ENCODE measurements at regions not wholly inside any gene's neighbourhood (a gene's known extent, or its start where the extent isn't known, plus 50 kb on each side); places are given as distances from the start of the nearest gene placed in this dataset.
"Not testable (repeated sequence)": the region's sequence is repeated elsewhere in the genome, so short reads cannot be mapped to it uniquely, and the experiment has no call there.

DNA sequence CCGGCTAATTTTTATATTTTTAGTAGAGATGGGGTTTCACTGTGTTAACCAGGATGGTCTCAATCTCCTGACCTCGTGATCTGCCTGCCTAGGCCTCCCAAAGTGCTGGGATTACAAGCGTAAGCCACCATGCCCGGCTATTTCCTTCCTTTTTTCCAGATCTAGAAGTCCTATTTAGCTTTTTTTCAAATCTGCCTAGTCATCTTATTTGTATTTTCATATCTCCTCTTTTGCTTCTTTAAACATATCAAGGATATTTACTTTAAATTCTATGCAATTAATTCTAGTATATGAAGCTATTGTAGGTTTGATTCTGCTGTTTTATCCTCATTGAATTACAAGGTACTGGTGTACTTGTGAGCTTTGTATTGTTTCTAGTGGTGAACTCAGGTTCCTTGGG is 119.1 kb downstream of the MACIR start:
- not testable (repeated sequence) for DNase-seq

DNA sequence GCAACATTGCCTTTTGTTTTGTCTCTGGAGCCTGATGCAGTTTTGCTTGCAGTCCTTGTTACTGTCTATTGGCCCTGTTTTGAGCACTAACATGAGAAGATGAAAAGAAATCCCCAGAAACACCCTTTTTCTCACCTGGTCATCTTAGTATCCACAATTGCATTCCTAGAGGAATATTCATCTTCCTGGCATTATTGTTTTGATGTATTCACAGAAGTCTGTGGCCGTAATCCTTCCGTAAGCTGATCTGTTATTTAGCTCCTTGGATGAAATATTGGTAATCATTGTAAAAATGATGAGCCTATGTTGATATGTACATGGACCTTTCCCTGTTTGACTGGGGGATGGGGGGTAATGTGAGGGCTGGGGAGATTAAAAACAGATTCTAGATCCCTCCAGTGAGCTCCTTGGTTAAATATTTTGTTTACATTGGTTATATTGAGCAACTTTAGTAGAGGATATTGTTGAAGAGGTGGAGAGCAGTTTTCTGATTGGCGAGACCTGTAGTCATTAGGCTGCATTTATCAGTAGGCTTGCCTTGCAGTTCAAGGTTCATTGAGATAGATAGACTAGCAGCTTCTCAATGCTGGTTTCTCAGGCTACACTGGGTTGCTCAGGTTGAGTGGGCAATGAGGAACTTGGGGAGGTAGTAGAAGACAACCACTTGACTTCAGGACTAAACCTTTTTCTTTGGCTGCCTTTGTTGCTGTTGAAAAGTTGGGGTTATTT is 117.5 kb downstream of the MACIR start:
- DNase-seq, result no peak

DNA sequence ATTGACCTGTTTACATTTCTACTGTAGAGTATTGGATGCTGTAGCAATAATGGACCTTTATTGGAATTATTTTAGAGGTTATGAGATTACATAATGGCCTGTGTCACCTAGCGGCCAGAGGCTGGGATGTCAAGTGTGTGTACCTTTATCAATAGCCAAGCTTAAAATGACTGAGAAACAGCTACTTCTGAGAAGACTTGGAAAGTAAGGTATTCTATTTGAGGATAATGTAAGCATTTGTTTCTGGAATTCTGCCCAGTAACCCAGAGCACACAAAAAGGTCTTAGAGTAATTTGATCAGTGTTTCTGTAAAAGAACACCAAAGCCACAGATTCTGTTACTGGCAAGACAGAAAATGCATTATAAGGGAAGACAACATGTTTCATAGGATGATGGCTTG is 116.8 kb downstream of the MACIR start:
- peak; percentile 27 for DNase-seq

DNA sequence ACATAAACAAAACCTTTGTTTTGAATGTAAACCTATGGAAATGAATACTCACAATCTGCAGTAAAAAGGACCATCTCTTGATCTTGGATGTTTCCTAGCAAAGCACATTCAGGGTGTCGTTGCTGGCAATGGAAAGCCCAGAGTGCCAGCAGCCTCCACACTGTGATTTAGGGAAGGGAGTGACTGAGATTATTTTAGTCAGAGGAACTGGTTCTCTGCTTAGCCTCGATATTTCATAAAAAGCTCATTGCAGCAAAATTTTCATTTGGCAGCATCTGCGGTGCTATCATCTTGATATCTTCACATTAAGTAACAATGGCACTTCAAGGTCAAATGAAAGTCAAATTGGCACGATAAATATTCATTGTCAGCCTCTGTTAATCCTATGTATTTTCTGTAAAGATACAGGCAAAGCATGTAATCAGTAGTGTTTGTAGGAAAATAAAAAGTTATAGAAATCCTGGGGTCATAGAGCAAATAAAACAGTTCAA is 116.0 kb downstream of the MACIR start:
- no peak for DNase-seq

DNA sequence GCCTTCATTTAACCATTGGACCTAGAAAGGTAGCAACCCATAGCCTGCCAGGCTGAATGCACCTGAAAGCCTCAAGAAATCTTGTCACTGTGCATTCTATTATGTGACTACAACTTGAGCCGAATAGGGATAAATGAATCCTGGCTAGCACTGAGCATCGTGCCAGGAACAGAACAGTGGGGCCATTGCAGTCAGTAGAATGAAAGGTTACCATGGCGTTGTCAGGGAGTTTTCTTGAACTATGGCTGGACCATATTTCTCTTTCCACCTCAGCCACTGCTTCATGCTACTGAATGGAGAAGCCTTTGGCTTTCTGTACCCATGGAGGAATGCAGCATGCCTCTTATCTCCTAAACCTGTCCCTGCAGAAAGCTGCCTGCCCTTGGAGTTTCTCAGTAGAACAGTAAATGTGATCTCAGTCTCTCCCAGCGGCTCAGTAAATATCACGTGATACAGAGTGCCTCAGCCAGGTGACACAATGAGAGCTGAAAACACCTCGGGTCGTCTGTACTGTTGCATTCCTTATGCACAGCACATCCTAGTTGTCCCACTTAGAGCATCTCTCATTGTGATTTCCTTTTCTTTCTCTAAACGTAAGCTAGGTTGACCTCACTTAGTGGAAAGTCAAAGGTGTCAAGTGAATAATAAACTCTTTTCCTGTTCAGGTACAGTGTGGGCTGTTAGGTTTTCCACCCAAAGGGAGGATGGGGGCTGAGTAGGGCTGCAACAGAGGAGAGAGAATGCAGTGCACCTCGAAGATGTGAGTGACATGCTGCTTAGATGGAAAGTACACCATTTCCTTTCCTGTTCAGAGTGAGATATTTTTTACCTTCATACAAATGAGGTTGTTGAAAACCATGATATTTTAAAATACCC is 115.3 kb downstream of the MACIR start:
- DNase-seq, result no peak

DNA sequence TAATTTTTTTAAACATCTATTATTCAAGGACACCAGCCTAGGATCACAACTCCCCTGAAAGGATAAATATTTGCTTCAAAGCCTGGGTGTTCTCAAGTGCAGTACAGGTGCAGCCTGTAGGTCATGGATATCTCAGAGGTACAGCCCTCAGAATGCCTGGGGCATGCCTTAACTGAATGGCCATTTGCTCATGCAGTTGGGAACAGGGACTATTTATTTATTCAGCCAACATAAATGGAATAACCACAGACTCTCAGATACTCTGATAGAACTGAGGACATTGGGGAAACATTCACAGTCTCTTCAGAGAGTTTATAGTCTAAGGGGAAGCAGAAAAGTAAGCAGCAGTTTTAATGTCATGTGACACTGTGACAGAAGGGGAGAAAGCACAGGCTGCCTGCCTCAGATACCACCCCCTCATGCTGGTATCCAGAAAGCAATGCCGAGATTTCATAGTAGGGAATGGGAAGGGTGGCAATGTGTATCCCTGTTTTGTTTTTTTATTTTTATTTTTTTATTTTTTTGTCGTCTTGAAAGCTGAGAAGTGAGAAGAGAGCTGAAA is 112.6 kb downstream of the MACIR start:
- DNase-seq, result no peak

DNA sequence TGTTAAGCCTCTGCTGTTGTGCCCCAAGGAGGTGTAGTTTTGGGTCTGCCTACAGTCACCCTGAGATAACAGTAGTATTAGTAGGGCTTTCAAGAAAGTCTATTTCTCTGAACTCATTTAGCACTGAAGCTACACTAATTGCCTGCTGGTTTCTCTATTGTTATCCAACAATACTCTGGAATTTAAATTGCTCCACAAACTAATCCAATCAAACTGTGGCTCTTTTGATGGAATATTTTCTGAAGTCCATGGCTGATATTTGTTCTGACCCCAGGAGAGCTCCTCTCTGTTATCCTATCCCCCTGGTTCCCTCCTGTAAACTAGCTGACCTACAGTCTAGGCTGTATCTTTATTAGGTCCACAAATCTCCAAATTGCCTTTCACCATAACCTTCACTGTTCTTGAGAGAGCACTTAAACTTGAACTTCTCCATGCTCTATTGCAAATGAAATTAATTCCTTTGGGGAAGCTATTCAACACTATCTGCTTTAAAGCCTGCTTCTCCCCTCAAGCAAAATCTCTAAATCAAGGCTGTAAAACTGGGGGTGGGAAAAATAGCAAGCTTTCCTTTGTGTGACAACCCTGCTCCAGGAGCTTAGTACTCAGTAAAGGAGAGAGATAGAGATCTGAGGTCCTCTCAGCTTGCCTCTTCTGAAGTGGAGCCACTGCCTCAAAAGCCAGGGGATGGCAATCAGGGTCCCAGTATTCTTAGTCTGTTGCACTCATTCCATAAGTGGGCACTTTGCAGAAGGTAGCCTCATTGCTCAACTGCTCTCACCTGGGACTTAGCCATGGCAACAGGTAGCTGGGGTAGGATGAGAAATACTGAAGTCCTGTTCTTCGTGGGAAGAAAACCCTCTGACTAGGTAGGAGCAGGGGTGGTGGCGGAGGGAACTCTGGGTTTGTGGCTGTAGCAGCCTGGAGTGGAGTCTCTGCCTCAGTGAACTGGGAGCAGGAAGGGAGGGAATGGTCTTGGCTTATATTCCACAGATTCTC is 110.9 kb downstream of the MACIR start:
- DNase-seq, result no peak

DNA sequence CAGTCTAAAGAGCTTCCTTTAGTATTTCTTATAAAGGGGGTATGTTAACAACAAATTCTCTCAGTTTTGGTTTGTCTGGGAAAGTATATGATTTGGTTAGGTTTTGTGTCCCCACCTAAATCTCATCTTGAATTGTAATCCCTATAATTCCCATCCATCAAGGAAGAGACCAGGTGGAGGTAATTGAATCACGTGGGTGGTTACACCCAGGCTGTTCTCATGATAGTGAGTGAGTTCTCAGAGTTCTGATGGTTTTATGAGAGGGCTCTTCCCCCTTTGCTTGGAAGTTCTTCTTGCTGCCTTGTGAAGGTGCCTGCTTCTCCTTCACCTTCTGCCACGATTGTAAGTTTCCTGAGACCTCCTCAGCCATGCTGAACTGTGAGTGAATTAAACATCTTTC is 109.1 kb downstream of the MACIR start:
- no peak for DNase-seq

DNA sequence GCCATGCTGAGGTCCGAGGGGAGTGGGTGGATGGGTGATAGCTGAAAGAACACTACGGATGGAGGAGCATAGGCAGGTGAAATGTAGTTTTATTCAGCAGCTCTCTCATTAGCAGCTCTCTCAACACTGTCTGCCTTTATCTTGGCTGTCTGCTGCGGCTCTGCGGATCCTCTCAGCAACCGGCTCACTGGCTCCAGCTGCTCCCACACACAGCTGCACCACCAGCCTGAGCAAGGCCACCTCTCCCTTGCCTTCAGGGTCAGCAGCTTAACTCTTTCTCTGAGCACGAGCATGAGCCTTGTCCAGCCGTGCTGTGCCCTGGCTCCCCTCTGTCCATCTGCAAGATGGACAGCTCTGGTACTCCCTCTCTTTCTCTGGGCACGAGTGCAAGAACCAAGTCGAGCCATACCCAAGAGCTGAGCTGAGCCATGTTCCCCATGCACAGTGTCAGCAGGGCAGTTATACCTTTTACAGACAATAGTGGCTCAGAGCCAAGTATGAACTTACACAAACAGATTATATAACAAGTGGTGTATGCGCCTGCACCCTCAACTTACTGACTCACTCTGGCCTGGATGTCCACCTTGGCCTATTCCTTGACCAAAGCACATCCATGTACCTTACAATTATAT is 108.5 kb downstream of the MACIR start:
- no peak for DNase-seq

GRCh38 chr5:103364074-103364473 is 105.5 kb downstream of the MACIR start:
- DNase-seq, result no peak

DNA sequence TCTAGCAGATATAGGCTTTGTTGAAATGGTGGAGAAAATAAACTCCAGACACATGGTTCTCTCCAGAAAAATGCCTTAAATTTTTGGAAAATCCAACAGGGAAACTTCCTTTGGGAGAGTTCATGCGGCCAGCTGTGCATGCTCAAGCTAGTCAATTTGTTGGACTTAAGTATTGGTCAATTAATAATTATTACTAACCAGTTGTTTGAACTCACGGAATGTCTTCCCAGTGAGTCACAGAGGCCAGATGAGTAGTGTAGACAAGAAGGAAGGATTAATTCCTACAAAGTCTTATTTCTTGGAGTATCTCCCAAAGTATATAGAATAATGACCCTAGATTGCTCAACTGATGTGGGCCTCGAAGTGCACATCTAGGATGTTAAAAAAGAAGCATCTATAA is 103.6 kb downstream of the MACIR start:
- no peak for DNase-seq

DNA sequence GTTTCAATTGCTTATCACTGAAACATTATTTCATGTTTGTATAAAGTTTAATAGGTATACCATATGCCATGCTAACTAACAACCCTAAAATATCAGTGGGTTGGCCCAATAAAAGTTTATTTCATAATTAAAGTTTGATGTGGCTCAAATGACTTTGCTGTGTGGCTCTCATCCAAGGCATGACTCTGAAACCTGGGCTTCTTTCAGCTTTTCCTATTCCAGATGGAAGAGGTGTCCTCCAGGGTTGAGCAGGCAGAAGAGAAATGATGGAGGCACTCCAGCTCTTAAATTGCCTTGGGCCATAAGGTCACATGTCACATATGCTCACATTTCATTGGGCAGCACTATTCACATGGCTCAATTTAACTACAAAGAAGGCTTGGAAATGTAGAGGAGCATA is 101.9 kb downstream of the MACIR start:
- DNase-seq, result no peak

- no peak for DNase-seq
Measured at GRCh38 chr5:103358305-103358995, 99.9 kb downstream of the MACIR start.

- no peak for DNase-seq
Measured at GRCh38 chr5:103357636-103358035, 99.1 kb downstream of the MACIR start.

DNA sequence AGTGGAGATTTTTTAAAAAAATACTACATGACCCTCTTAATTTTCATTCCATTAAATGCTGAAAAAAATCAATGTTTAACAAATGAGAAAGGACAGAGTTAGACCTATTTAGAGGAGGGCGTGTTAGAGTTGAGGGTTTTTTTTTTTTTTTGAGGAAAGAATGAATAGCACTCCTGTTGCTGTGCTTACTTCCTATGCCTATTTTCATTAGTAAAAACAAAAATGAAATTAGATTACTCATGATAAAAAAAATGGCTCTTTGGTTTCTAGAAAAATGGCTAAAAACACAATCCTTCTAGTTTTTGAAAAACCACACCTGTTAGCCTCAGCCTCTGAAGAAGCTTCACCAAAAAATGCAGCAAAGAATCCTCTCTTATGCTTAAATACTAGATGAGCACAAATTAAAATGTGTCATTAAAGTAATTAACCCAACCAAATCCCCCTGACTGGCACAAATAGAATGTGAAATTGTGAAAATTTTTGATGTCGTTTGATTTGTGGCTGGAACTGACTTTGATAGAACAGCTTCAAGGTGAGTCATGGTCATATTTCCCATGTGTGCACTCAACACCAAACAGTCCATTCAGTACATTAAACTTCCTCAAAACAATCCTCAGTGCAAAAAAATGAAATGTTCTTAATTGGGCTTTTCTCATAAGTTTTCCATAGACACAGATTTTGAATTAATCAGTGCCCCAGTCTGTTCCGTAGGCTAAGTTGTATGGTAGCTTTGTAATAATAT is 98.0 kb downstream of the MACIR start:
- DNase-seq, result no peak

DNA sequence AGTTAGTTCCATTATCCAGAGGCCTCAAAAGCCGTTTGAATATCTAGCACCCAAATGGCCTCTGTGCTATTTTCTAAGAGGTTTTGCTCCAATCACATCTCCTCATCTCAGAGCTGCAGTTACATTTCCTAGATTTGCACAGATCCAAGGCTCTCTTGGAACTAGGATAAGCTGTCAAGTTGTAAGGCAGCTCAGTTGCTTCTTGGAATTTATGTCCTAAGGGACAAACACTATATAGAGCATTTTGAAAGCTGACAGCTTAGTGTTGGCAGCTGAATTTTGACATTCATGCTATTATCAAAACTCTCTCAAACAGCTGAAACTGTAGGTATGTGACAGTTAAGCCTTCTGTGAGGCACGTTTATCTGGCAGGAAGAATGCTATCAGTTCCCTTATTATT is 97.0 kb downstream of the MACIR start:
- DNase-seq, result no peak

DNA sequence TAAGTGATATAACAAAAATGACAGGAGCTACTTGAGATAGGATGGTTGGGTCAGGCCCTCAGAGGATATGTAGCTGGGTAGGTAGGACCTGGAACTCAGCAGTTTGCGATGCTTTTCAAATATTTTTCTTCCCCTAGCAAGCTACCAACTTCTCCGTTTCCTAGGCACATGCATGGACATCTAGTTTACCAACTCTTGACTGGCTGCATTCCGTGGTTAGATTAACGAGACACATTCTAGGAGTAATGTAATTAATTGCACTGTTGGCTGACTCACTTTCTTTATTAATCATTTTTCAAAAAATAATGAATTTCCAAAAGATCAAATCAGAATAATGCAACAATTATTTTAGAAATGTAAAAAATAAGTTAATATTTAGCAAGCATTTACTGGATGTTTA is 95.9 kb downstream of the MACIR start:
- DNase-seq, result no peak

GRCh38 chr5:103353581-103353980 is 95.0 kb downstream of the MACIR start:
- no peak for DNase-seq

GRCh38 chr5:103347716-103348423 is 89.3 kb downstream of the MACIR start:
- DNase-seq, result peak; percentile 12
